ENCODE measurements at regions not wholly inside any gene's neighbourhood (a gene's known extent, or its start where the extent isn't known, plus 50 kb on each side); places are given as distances from the start of the nearest gene placed in this dataset.

GRCh38 chr12:39230086-39230485 is 212.8 kb downstream of the KIF21A start:
- ATAC-seq (ENCODE audit: low FRiP score in 2 of 2): no peak
- H3K27me3 ChIP-seq: no peaks in the 10 kb centered on the region
- TF ChIP-seq POLR2A (IDR thresholded peaks at IDR 0.05) (no peak), POLR2AphosphoS5 (IDR thresholded peaks at IDR 0.05) (no peak), EP300 (IDR thresholded peaks at IDR 0.05) (no peak)
- TF ChIP-seq, protein P1, sequence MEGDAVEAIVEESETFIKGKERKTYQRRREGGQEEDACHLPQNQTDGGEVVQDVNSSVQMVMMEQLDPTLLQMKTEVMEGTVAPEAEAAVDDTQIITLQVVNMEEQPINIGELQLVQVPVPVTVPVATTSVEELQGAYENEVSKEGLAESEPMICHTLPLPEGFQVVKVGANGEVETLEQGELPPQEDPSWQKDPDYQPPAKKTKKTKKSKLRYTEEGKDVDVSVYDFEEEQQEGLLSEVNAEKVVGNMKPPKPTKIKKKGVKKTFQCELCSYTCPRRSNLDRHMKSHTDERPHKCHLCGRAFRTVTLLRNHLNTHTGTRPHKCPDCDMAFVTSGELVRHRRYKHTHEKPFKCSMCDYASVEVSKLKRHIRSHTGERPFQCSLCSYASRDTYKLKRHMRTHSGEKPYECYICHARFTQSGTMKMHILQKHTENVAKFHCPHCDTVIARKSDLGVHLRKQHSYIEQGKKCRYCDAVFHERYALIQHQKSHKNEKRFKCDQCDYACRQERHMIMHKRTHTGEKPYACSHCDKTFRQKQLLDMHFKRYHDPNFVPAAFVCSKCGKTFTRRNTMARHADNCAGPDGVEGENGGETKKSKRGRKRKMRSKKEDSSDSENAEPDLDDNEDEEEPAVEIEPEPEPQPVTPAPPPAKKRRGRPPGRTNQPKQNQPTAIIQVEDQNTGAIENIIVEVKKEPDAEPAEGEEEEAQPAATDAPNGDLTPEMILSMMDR (IDR thresholded peaks at IDR 0.05): no peak

DNA sequence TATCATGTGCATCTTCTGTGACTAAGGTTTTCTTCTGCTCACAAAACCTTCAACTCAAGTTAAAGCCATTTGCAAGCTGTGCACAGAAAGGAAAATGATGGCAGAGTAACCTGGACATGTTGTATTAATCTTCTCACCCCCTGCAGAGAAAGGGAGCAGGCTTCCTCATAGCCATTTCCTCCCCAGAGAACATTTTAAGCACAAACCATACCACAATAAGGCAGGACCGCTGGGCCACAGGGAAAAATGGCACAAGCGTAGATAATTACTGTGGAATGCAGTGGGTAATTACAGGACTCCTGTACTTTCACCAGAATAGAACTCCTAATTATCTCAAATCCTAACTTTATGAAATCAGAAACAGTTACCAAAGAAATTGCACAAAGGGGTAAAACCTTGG is 215.7 kb downstream of the KIF21A start:
- ATAC-seq (ENCODE audit: low FRiP score in 2 of 2): no peak

More at GRCh38 chr12:39230086-39230485, 212.8 kb downstream of the KIF21A start:
- no peaks in the 10 kb centered on the region for H3K36me3 ChIP-seq
- WGBS, 2 donors: 62 to 63% methylated on average over 3 of the region's 3 CpGs
- no peak for DNase-seq
- no peak overlapping the region for H3K27ac ChIP-seq
- no peaks in the 10 kb centered on the region for H3K4me1 ChIP-seq
- no peak overlapping the region for H3K4me3 ChIP-seq
- no peaks in the 10 kb centered on the region for H3K9me3 ChIP-seq

DNA sequence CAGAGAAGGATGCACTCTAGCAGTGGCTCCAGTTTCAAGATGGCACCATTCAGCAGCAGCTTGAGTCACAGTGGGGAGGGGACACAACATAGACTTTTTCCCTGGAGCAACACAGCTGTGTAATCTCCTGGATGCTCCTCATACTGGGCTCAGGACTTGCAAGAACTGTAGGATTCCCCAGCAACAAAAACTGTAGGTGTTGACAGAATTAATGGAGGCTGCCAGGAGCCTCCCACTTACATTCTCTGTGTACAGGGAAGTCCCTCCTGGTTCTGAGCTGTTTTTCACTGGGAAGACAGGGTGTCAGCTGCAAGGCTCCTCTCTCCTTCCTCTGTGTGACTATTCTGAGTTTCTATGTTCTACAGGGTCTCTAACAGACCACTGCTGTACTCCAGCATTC is 217.9 kb downstream of the KIF21A start:
- Histone ChIP-seq H3K4me3 (no peak overlapping the region), H3K27me3 (no peaks in the 10 kb centered on the region), H3K4me1 (no peaks in the 10 kb centered on the region), H3K9me3 (no peaks in the 10 kb centered on the region), H3K36me3 (no peaks in the 10 kb centered on the region), H3K27ac (no peak overlapping the region)
- TF ChIP-seq POLR2AphosphoS5 (IDR thresholded peaks at IDR 0.05) (no peak), EP300 (IDR thresholded peaks at IDR 0.05) (no peak), POLR2A (IDR thresholded peaks at IDR 0.05) (no peak)
- TF ChIP-seq, protein P1 (IDR thresholded peaks at IDR 0.05): no peak
- DNase-seq (no peak), ATAC-seq (ENCODE audit: low FRiP score in 2 of 2) (no peak)

More for the DNA sequence above, 215.7 kb downstream of the KIF21A start:
- Histone ChIP-seq H3K9me3 (no peaks in the 10 kb centered on the region), H3K4me1 (no peaks in the 10 kb centered on the region), H3K36me3 (no peaks in the 10 kb centered on the region), H3K4me3 (no peak overlapping the region), H3K27ac (no peak overlapping the region), H3K27me3 (no peaks in the 10 kb centered on the region)
- no peak for TF ChIP-seq EP300 (IDR thresholded peaks at IDR 0.05)
- TF ChIP-seq, protein P1 (IDR thresholded peaks at IDR 0.05): no peak
- no peak for TF ChIP-seq POLR2AphosphoS5 (IDR thresholded peaks at IDR 0.05)
- no peak for TF ChIP-seq POLR2A (IDR thresholded peaks at IDR 0.05)
- WGBS, 2 donors: 76 to 78% methylated on average over 2 of the region's 2 CpGs
- DNase-seq: no peak

DNA sequence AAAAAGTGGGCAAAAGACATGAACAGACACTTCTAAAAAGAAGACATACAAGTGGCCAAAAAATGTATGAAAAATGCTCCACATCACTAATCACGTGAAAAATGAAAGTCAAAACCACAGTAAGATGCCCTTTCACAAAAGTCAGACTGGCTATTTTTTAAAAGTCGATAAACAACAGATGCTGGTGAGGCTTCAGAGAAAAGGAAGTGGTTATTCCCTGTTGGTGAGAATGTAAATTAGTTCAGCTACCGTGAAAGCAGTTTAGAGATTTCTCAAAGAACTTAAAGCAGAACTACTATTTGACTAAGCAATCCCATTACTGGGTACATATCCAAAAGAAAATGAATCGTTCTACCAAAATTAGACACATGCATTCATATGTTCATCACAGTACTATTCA is 237.0 kb downstream of the KIF21A start:
- ATAC-seq (ENCODE audit: low FRiP score in 2 of 2) (no peak), DNase-seq (no peak)
- no peaks in the 10 kb centered on the region for H3K27me3 ChIP-seq
- no peaks in the 10 kb centered on the region for H3K36me3 ChIP-seq
- no peaks in the 10 kb centered on the region for H3K4me1 ChIP-seq
- no peak overlapping the region for H3K27ac ChIP-seq
- 59 to 69% methylated on average over 4 of the region's 4 CpGs for WGBS, 2 donors
- peaks cover 0 to 10% (median 2%) of the 10 kb centered on the region in 4 donors for H3K9me3 ChIP-seq
- TF ChIP-seq, protein P1 (IDR thresholded peaks at IDR 0.05): no peak
- TF ChIP-seq EP300 (IDR thresholded peaks at IDR 0.05): no peak
- TF ChIP-seq POLR2AphosphoS5 (IDR thresholded peaks at IDR 0.05): no peak
- no peak for TF ChIP-seq POLR2A (IDR thresholded peaks at IDR 0.05)
- no peak overlapping the region for H3K4me3 ChIP-seq

GRCh38 chr12:39199351-39199750 is 243.6 kb downstream of the KIF21A start:
- Histone ChIP-seq H3K27ac (no peak overlapping the region), H3K4me3 (no peak overlapping the region), H3K27me3 (no peaks in the 10 kb centered on the region), H3K9me3 (peaks cover 0 to 4% (median 0%) of the 10 kb centered on the region in 4 donors), H3K4me1 (no peaks in the 10 kb centered on the region), H3K36me3 (no peaks in the 10 kb centered on the region)
- WGBS, 2 donors: 5 to 12% methylated on average over 4 of the region's 4 CpGs
- TF ChIP-seq POLR2AphosphoS5 (IDR thresholded peaks at IDR 0.05): no peak
- peak in 1 of 4 donors; percentile 0 for TF ChIP-seq EP300 (IDR thresholded peaks at IDR 0.05)
- TF ChIP-seq, protein P1 (IDR thresholded peaks at IDR 0.05): no peak
- no peak for DNase-seq
- no peak for ATAC-seq (ENCODE audit: low FRiP score in 2 of 2)
